Activated CD4-positive, CD25-positive, alpha-beta regulatory T cell treated with anti-CD3 and anti-CD28 coated beads, Interleukin-2, amount 50 U/mL, for 72 hours (primary cell): ENCODE measurements at regions not wholly inside any gene's neighbourhood (a gene's known extent, or its start where the extent isn't known, plus 50 kb on each side); places are given as distances from the start of the nearest gene placed in this dataset.

Experiments
- DNase-seq: peaks from one replicate; pipeline ENCODE4 v3.0.0; 2021

- no peak for DNase-seq
Measured at GRCh38 chr2:147647816-147648215, 197.0 kb upstream of the ACVR2A start.

- no peak for DNase-seq
Measured at GRCh38 chr2:147646818-147647468, 197.9 kb upstream of the ACVR2A start.

- no peak for DNase-seq
Measured at GRCh38 chr2:147644491-147644890, 200.3 kb upstream of the ACVR2A start.

GRCh38 chr2:147642765-147643164 lies 202.1 kb upstream of the ACVR2A start:
- no peak for DNase-seq

- DNase-seq, result no peak
Measured at GRCh38 chr2:147641651-147642050, 203.2 kb upstream of the ACVR2A start.

- DNase-seq, result no peak
Measured at GRCh38 chr2:147639891-147640290, 204.9 kb upstream of the ACVR2A start.

- no peak for DNase-seq
Measured at GRCh38 chr2:147639386-147639785, 205.4 kb upstream of the ACVR2A start.

GRCh38 chr2:147636886-147637285 lies 207.9 kb upstream of the ACVR2A start:
- DNase-seq, result no peak

GRCh38 chr2:147636238-147636882 lies 208.5 kb upstream of the ACVR2A start:
- DNase-seq, result no peak

GRCh38 chr2:147634826-147635225 lies 210.0 kb upstream of the ACVR2A start:
- DNase-seq, result no peak

GRCh38 chr2:147632198-147632597 lies 212.6 kb upstream of the ACVR2A start:
- no peak for DNase-seq

GRCh38 chr2:147631294-147631693 lies 213.5 kb upstream of the ACVR2A start:
- DNase-seq, result no peak

- no peak for DNase-seq
Measured at GRCh38 chr2:147630585-147630984, 214.2 kb upstream of the ACVR2A start.

- DNase-seq, result no peak
Measured at GRCh38 chr2:147628971-147629421, 215.8 kb upstream of the ACVR2A start.

- no peak for DNase-seq
Measured at GRCh38 chr2:147623328-147623727, 221.5 kb upstream of the ACVR2A start.

GRCh38 chr2:147621656-147622197 lies 223.1 kb upstream of the ACVR2A start:
- no peak for DNase-seq

- DNase-seq, result no peak
Measured at GRCh38 chr2:147619808-147620207, 225.0 kb upstream of the ACVR2A start.

GRCh38 chr2:147615726-147616125 lies 229.1 kb upstream of the ACVR2A start:
- no peak for DNase-seq

GRCh38 chr2:147614979-147615470 lies 229.8 kb upstream of the ACVR2A start:
- no peak for DNase-seq

- DNase-seq, result no peak
Measured at GRCh38 chr2:147614471-147614870, 230.4 kb upstream of the ACVR2A start.

- DNase-seq, result no peak
Measured at GRCh38 chr2:147610496-147611040, 234.3 kb upstream of the ACVR2A start.

- no peak for DNase-seq
Measured at GRCh38 chr2:147609301-147609700, 235.5 kb upstream of the ACVR2A start.

GRCh38 chr2:147607379-147607778 lies 237.4 kb upstream of the ACVR2A start:
- DNase-seq, result no peak

- no peak for DNase-seq
Measured at GRCh38 chr2:147603876-147604275, 241.0 kb upstream of the ACVR2A start.
